HUDEP-2 (cell line): ENCODE measurements at regions not wholly inside any gene's neighbourhood (a gene's known extent, or its start where the extent isn't known, plus 50 kb on each side); places are given as distances from the start of the nearest gene placed in this dataset.
"Not testable (repeated sequence)": the region's sequence is repeated elsewhere in the genome, so short reads cannot be mapped to it uniquely, and the experiment has no call there.

ENCODE experiments used
- DNase-seq, 76 experiments: peaks; one replicate each; lab custom pipeline; 2025; ENCODE audit not compliant: unreplicated experiment in 76 of 76; lab: John Stamatoyannopoulos, UW

GRCh38 chr4:181855307-181855706, 387.9 kb upstream of the TENM3 start:
- no peak for DNase-seq

- DNase-seq, result not testable (repeated sequence)
Measured at GRCh38 chr4:181857471-181857870, 385.7 kb upstream of the TENM3 start.

- DNase-seq, result no peak
Measured at GRCh38 chr4:181858741-181859140, 384.5 kb upstream of the TENM3 start.

- DNase-seq, result no peak
Measured at GRCh38 chr4:181859439-181859838, 383.8 kb upstream of the TENM3 start.

- DNase-seq, result no peak
Measured at GRCh38 chr4:181860157-181860556, 383.0 kb upstream of the TENM3 start.

GRCh38 chr4:181860668-181861067, 382.5 kb upstream of the TENM3 start:
- no peak for DNase-seq

GRCh38 chr4:181863856-181864255, 379.3 kb upstream of the TENM3 start:
- DNase-seq, result no peak

- DNase-seq, result no peak
Measured at GRCh38 chr4:181870326-181870725, 372.9 kb upstream of the TENM3 start.

GRCh38 chr4:181874602-181875001, 368.6 kb upstream of the TENM3 start:
- DNase-seq, result no peak

GRCh38 chr4:181877329-181877848, 365.8 kb upstream of the TENM3 start:
- DNase-seq, result no peak

- DNase-seq, result no peak
Measured at GRCh38 chr4:181890031-181890430, 353.2 kb upstream of the TENM3 start.

- no peak for DNase-seq
Measured at GRCh38 chr4:181890911-181891310, 352.3 kb upstream of the TENM3 start.

GRCh38 chr4:181896614-181897013, 346.6 kb upstream of the TENM3 start:
- no peak for DNase-seq

GRCh38 chr4:181897935-181898334, 345.3 kb upstream of the TENM3 start:
- DNase-seq, result no peak

- not testable (repeated sequence) for DNase-seq
Measured at GRCh38 chr4:181902404-181902803, 340.8 kb upstream of the TENM3 start.

- no peak for DNase-seq
Measured at GRCh38 chr4:181905708-181906107, 337.5 kb upstream of the TENM3 start.

- no peak for DNase-seq
Measured at GRCh38 chr4:181908168-181908567, 335.0 kb upstream of the TENM3 start.

- DNase-seq, result no peak
Measured at GRCh38 chr4:181909368-181909767, 333.8 kb upstream of the TENM3 start.

GRCh38 chr4:181911420-181911819, 331.8 kb upstream of the TENM3 start:
- DNase-seq, result no peak

- no peak for DNase-seq
Measured at GRCh38 chr4:181933471-181933870, 309.7 kb upstream of the TENM3 start.

- DNase-seq, result no peak
Measured at GRCh38 chr4:181938631-181939030, 304.6 kb upstream of the TENM3 start.

- DNase-seq, result no peak
Measured at GRCh38 chr4:181939199-181939945, 303.8 kb upstream of the TENM3 start.

GRCh38 chr4:181944527-181944926, 298.7 kb upstream of the TENM3 start:
- DNase-seq, result no peak
